NCI-H82 treated with DMSO at 0.1 percent for 48 hours (cell line): ENCODE measurements at regions not wholly inside any gene's neighbourhood (a gene's known extent, or its start where the extent isn't known, plus 50 kb on each side); places are given as distances from the start of the nearest gene placed in this dataset.

Experiments
- DNase-seq: peaks from one replicate; lab custom pipeline; 2025; ENCODE audit not compliant: unreplicated experiment; lab: John Stamatoyannopoulos, UW

- no peak for DNase-seq
These were observed 143.8 kb upstream of the ARID2 start for GRCh38 chr12:45585522-45586230.

- DNase-seq: no peak
These were observed 143.0 kb upstream of the ARID2 start for GRCh38 chr12:45586486-45586885.

GRCh38 chr12:45587012-45587411 lies 142.5 kb upstream of the ARID2 start:
- DNase-seq: no peak

- no peak for DNase-seq
These were observed 141.5 kb upstream of the ARID2 start for GRCh38 chr12:45587877-45588533.

- no peak for DNase-seq
These were observed 138.9 kb upstream of the ARID2 start for GRCh38 chr12:45590646-45591045.

- no peak for DNase-seq
These were observed 137.9 kb upstream of the ARID2 start for GRCh38 chr12:45591635-45592034.

- no peak for DNase-seq
These were observed 133.1 kb upstream of the ARID2 start for GRCh38 chr12:45596366-45596765.

- no peak for DNase-seq
These were observed 131.2 kb upstream of the ARID2 start for GRCh38 chr12:45598336-45598735.

GRCh38 chr12:45598761-45599160 lies 130.7 kb upstream of the ARID2 start:
- DNase-seq: no peak

- no peak for DNase-seq
These were observed 130.3 kb upstream of the ARID2 start for GRCh38 chr12:45599196-45599595.

GRCh38 chr12:45601390-45601789 lies 128.1 kb upstream of the ARID2 start:
- no peak for DNase-seq

GRCh38 chr12:45601888-45602287 lies 127.6 kb upstream of the ARID2 start:
- no peak for DNase-seq

GRCh38 chr12:45605624-45606023 lies 123.9 kb upstream of the ARID2 start:
- DNase-seq: no peak

GRCh38 chr12:45611061-45611460 lies 118.4 kb upstream of the ARID2 start:
- DNase-seq: no peak

GRCh38 chr12:45611495-45611894 lies 118.0 kb upstream of the ARID2 start:
- DNase-seq: no peak

- DNase-seq: no peak
These were observed 117.3 kb upstream of the ARID2 start for GRCh38 chr12:45612044-45612794.

- DNase-seq: no peak
These were observed 116.2 kb upstream of the ARID2 start for GRCh38 chr12:45613296-45613695.

- DNase-seq: no peak
These were observed 115.7 kb upstream of the ARID2 start for GRCh38 chr12:45613855-45614254.

GRCh38 chr12:45615268-45615667 lies 114.2 kb upstream of the ARID2 start:
- no peak for DNase-seq

GRCh38 chr12:45619736-45620135 lies 109.8 kb upstream of the ARID2 start:
- DNase-seq: no peak

GRCh38 chr12:45621703-45622102 lies 107.8 kb upstream of the ARID2 start:
- DNase-seq: no peak
